ENCODE measurements at regions not wholly inside any gene's neighbourhood (a gene's known extent, or its start where the extent isn't known, plus 50 kb on each side); places are given as distances from the start of the nearest gene placed in this dataset.

DNA sequence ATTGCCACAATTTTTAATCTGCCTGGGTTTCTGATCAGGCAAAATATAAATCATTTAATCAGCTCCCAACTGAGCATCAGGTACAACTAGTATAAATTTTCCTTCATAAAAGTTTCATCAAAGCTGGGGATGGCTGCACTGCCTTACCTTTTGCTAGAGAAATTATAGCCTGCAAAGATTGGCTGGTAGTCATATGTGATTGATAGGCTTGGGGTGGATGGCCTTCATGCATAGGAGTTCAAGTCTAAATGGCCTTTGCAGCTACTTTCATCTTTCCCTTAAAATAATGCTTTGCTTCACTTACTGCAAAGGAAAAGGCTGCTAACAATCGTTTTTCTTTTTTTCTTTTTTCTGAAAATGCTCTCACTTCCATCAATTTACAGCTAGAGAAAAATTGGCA lies 739.7 kb downstream of the CENPC start:
- ATAC-seq = no peak
- TF ChIP-seq ZFP30 (CRISPR knock-in tag; IDR thresholded peaks at IDR 0.05) (no peak), ZC3H10 (CRISPR knock-in tag; IDR thresholded peaks at IDR 0.05) (no peak), ARNTL (CRISPR knock-in tag; IDR thresholded peaks at IDR 0.05; ENCODE audit: borderline replicate concordance, low read depth) (no peak), PPARA (CRISPR knock-in tag; IDR thresholded peaks at IDR 0.05; ENCODE audit: borderline replicate concordance) (no peak), CSDC2 (CRISPR knock-in tag; IDR thresholded peaks at IDR 0.05) (no peak), TCF4 (CRISPR knock-in tag; IDR thresholded peaks at IDR 0.05; ENCODE audit: borderline replicate concordance) (no peak), ISL1 (CRISPR knock-in tag; IDR thresholded peaks at IDR 0.05) (no peak), ZFP3 (CRISPR knock-in tag; IDR thresholded peaks at IDR 0.05) (no peak), SNAI2 (CRISPR knock-in tag; IDR thresholded peaks at IDR 0.05) (no peak), ZNF70 (CRISPR knock-in tag; IDR thresholded peaks at IDR 0.05) (no peak), ZNF8 (CRISPR knock-in tag; IDR thresholded peaks at IDR 0.05) (no peak), ZNF565 (CRISPR knock-in tag; conservative IDR thresholded peaks at IDR 0.05; ENCODE audit: low read depth) (no peak), RARB (CRISPR knock-in tag; IDR thresholded peaks at IDR 0.05) (no peak), GLIS3 (CRISPR knock-in tag; IDR thresholded peaks at IDR 0.05) (no peak), ESRRG (CRISPR knock-in tag; IDR thresholded peaks at IDR 0.05) (no peak)
- TF ChIP-seq, protein P1, sequence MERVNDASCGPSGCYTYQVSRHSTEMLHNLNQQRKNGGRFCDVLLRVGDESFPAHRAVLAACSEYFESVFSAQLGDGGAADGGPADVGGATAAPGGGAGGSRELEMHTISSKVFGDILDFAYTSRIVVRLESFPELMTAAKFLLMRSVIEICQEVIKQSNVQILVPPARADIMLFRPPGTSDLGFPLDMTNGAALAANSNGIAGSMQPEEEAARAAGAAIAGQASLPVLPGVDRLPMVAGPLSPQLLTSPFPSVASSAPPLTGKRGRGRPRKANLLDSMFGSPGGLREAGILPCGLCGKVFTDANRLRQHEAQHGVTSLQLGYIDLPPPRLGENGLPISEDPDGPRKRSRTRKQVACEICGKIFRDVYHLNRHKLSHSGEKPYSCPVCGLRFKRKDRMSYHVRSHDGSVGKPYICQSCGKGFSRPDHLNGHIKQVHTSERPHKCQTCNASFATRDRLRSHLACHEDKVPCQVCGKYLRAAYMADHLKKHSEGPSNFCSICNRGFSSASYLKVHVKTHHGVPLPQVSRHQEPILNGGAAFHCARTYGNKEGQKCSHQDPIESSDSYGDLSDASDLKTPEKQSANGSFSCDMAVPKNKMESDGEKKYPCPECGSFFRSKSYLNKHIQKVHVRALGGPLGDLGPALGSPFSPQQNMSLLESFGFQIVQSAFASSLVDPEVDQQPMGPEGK (CRISPR knock-in tag; IDR thresholded peaks at IDR 0.05; ENCODE audit: borderline replicate concordance) = no peak
- TF ChIP-seq, protein P2, sequence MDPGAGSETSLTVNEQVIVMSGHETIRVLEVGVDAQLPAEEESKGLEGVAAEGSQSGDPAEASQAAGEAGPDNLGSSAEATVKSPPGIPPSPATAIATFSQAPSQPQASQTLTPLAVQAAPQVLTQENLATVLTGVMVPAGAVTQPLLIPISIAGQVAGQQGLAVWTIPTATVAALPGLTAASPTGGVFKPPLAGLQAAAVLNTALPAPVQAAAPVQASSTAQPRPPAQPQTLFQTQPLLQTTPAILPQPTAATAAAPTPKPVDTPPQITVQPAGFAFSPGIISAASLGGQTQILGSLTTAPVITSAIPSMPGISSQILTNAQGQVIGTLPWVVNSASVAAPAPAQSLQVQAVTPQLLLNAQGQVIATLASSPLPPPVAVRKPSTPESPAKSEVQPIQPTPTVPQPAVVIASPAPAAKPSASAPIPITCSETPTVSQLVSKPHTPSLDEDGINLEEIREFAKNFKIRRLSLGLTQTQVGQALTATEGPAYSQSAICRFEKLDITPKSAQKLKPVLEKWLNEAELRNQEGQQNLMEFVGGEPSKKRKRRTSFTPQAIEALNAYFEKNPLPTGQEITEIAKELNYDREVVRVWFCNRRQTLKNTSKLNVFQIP (CRISPR knock-in tag; IDR thresholded peaks at IDR 0.05; ENCODE audit: borderline replicate concordance, low read depth) = no peak
- TF ChIP-seq, protein P3, sequence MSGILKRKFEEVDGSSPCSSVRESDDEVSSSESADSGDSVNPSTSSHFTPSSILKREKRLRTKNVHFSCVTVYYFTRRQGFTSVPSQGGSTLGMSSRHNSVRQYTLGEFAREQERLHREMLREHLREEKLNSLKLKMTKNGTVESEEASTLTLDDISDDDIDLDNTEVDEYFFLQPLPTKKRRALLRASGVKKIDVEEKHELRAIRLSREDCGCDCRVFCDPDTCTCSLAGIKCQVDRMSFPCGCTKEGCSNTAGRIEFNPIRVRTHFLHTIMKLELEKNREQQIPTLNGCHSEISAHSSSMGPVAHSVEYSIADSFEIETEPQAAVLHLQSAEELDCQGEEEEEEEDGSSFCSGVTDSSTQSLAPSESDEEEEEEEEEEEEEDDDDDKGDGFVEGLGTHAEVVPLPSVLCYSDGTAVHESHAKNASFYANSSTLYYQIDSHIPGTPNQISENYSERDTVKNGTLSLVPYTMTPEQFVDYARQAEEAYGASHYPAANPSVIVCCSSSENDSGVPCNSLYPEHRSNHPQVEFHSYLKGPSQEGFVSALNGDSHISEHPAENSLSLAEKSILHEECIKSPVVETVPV (CRISPR knock-in tag; IDR thresholded peaks at IDR 0.05) = no peak
- TF ChIP-seq, protein P4, sequence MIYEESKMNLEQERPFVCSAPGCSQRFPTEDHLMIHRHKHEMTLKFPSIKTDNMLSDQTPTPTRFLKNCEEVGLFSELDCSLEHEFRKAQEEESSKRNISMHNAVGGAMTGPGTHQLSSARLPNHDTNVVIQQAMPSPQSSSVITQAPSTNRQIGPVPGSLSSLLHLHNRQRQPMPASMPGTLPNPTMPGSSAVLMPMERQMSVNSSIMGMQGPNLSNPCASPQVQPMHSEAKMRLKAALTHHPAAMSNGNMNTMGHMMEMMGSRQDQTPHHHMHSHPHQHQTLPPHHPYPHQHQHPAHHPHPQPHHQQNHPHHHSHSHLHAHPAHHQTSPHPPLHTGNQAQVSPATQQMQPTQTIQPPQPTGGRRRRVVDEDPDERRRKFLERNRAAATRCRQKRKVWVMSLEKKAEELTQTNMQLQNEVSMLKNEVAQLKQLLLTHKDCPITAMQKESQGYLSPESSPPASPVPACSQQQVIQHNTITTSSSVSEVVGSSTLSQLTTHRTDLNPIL (CRISPR knock-in tag; IDR thresholded peaks at IDR 0.05; ENCODE audit: low read depth) = no peak
- TF ChIP-seq, protein P5, sequence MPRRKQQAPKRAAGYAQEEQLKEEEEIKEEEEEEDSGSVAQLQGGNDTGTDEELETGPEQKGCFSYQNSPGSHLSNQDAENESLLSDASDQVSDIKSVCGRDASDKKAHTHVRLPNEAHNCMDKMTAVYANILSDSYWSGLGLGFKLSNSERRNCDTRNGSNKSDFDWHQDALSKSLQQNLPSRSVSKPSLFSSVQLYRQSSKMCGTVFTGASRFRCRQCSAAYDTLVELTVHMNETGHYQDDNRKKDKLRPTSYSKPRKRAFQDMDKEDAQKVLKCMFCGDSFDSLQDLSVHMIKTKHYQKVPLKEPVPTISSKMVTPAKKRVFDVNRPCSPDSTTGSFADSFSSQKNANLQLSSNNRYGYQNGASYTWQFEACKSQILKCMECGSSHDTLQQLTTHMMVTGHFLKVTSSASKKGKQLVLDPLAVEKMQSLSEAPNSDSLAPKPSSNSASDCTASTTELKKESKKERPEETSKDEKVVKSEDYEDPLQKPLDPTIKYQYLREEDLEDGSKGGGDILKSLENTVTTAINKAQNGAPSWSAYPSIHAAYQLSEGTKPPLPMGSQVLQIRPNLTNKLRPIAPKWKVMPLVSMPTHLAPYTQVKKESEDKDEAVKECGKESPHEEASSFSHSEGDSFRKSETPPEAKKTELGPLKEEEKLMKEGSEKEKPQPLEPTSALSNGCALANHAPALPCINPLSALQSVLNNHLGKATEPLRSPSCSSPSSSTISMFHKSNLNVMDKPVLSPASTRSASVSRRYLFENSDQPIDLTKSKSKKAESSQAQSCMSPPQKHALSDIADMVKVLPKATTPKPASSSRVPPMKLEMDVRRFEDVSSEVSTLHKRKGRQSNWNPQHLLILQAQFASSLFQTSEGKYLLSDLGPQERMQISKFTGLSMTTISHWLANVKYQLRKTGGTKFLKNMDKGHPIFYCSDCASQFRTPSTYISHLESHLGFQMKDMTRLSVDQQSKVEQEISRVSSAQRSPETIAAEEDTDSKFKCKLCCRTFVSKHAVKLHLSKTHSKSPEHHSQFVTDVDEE (CRISPR knock-in tag; IDR thresholded peaks at IDR 0.05) = no peak

DNA sequence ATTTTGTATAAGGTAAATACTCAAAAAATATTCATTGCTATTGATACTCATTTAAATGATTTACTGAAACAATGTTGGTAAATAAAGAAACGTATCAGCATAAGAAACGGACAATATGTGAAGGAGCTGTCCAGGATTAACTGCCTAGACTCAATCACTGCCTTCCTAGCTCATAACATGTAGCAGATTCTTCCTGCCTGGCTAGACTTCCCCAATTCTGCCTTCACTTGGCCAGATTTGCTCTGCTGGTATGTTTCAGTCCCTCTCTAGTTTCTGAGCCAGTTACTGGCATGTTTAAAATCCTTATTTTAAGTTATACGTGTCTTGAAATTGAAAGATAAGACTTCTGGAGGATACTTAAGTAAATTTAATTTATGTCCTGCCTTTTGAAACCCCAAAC lies 740.3 kb downstream of the CENPC start:
- TF ChIP-seq, protein P5 (CRISPR knock-in tag; IDR thresholded peaks at IDR 0.05) = no peak
- no peak for TF ChIP-seq ZFP30 (CRISPR knock-in tag; IDR thresholded peaks at IDR 0.05)
- no peak for TF ChIP-seq ZFP3 (CRISPR knock-in tag; IDR thresholded peaks at IDR 0.05)
- TF ChIP-seq ZNF8 (CRISPR knock-in tag; IDR thresholded peaks at IDR 0.05) = no peak
- TF ChIP-seq ARNTL (CRISPR knock-in tag; IDR thresholded peaks at IDR 0.05; ENCODE audit: borderline replicate concordance, low read depth) = no peak
- TF ChIP-seq CSDC2 (CRISPR knock-in tag; IDR thresholded peaks at IDR 0.05) = no peak
- no peak for TF ChIP-seq ESRRG (CRISPR knock-in tag; IDR thresholded peaks at IDR 0.05)
- no peak for TF ChIP-seq TCF4 (CRISPR knock-in tag; IDR thresholded peaks at IDR 0.05; ENCODE audit: borderline replicate concordance)
- no peak for TF ChIP-seq ZC3H10 (CRISPR knock-in tag; IDR thresholded peaks at IDR 0.05)
- TF ChIP-seq, protein P1 (CRISPR knock-in tag; IDR thresholded peaks at IDR 0.05; ENCODE audit: borderline replicate concordance) = no peak
- no peak for TF ChIP-seq ZNF565 (CRISPR knock-in tag; conservative IDR thresholded peaks at IDR 0.05; ENCODE audit: low read depth)
- TF ChIP-seq GLIS3 (CRISPR knock-in tag; IDR thresholded peaks at IDR 0.05) = no peak
- ATAC-seq = no peak
